ENCODE measurements at regions not wholly inside any gene's neighbourhood (a gene's known extent, or its start where the extent isn't known, plus 50 kb on each side); places are given as distances from the start of the nearest gene placed in this dataset.
"Not testable (repeated sequence)": the region's sequence is repeated elsewhere in the genome, so short reads cannot be mapped to it uniquely, and the experiment has no call there.

GRCh38 chrX:9271789-9272525, 192.9 kb upstream of the TBL1X start:
- peak; percentile 3 for DNase-seq

GRCh38 chrX:9273744-9274143, 191.1 kb upstream of the TBL1X start:
- no peak for DNase-seq

- no peak for DNase-seq
These were observed 186.2 kb upstream of the TBL1X start for GRCh38 chrX:9278475-9279233.

GRCh38 chrX:9279234-9279544, 185.7 kb upstream of the TBL1X start:
- DNase-seq: no peak

GRCh38 chrX:9280831-9281230, 184.0 kb upstream of the TBL1X start:
- DNase-seq: no peak

GRCh38 chrX:9282325-9282724, 182.5 kb upstream of the TBL1X start:
- no peak for DNase-seq

- DNase-seq: no peak
These were observed 179.5 kb upstream of the TBL1X start for GRCh38 chrX:9285342-9285771.

- no peak for DNase-seq
These were observed 178.6 kb upstream of the TBL1X start for GRCh38 chrX:9286234-9286633.

- DNase-seq: no peak
These were observed 173.2 kb upstream of the TBL1X start for GRCh38 chrX:9291629-9292028.

- DNase-seq: no peak
These were observed 171.8 kb upstream of the TBL1X start for GRCh38 chrX:9293051-9293496.

GRCh38 chrX:9293903-9294302, 171.0 kb upstream of the TBL1X start:
- DNase-seq: no peak

- DNase-seq: no peak
These were observed 169.3 kb upstream of the TBL1X start for GRCh38 chrX:9295551-9295950.

GRCh38 chrX:9298221-9298620, 166.6 kb upstream of the TBL1X start:
- no peak for DNase-seq

- DNase-seq: not testable (repeated sequence)
These were observed 165.2 kb upstream of the TBL1X start for GRCh38 chrX:9299681-9300080.

- DNase-seq: no peak
These were observed 163.0 kb upstream of the TBL1X start for GRCh38 chrX:9301836-9302235.

GRCh38 chrX:9302381-9302780, 162.5 kb upstream of the TBL1X start:
- DNase-seq: no peak

- DNase-seq: no peak
These were observed 156.4 kb upstream of the TBL1X start for GRCh38 chrX:9308426-9308825.

GRCh38 chrX:9310616-9311015, 154.2 kb upstream of the TBL1X start:
- no peak for DNase-seq

- DNase-seq: no peak
These were observed 153.3 kb upstream of the TBL1X start for GRCh38 chrX:9311421-9312160.

GRCh38 chrX:9312922-9313867, 151.7 kb upstream of the TBL1X start:
- peak; percentile 0 for DNase-seq

- no peak for DNase-seq
These were observed 149.8 kb upstream of the TBL1X start for GRCh38 chrX:9315086-9315485.

- DNase-seq: no peak
These were observed 148.8 kb upstream of the TBL1X start for GRCh38 chrX:9316096-9316495.

GRCh38 chrX:9317176-9317575, 147.7 kb upstream of the TBL1X start:
- no peak for DNase-seq
